Activated CD8-positive, alpha-beta memory T cell treated with anti-CD3 and anti-CD28 coated beads, Interleukin-2, amount 50 U/mL, for 24 hours (primary cell): ENCODE measurements at regions not wholly inside any gene's neighbourhood (a gene's known extent, or its start where the extent isn't known, plus 50 kb on each side); places are given as distances from the start of the nearest gene placed in this dataset.

ENCODE experiments used
- DNase-seq: peaks from one replicate; pipeline ENCODE4 v3.0.0-alpha.2; 2020; ENCODE audit errors: extremely low read depth

- no peak for DNase-seq
Measured at GRCh38 chr18:78896111-78896905, 83.3 kb upstream of the SALL3 start.

GRCh38 chr18:78898066-78898465, 81.6 kb upstream of the SALL3 start:
- no peak for DNase-seq

DNA sequence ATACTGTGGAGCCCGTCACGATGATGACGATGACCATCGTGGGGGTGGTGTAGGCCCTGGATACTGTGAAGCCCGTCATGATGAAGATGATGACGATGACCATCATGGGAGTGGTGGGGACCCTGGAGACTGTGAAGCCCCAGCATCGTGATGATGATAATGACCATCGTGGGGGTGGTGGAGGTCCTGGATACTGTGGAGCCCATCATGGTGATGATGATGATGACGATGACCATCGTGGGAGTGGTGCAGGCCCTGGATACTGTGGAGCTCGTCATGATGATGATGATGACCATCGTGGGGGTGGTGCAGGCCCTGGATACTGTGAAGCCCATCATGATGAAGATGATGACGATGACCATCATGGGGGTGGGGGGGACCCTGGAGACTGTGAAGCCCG, 81.0 kb upstream of the SALL3 start:
- DNase-seq, result no peak

DNA sequence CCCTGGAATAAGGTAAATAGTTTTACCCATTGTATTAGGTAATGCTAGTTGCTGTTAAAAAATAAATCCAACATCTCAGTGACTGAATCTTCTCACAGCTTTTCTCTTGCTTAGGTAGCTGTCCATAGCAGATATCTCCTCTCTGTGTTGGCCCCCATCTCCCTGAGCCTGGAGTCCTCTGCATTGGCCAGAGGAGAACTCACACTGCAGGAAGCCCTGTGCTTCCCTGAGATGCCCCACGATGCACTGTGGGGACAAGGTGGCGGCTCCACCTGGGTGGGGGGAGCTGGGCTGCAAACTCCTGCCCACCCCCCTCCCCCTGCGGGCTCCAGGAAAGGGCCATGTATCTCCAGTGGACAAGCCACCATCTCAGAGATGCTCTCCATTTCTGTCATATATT, 80.4 kb upstream of the SALL3 start:
- no peak for DNase-seq

GRCh38 chr18:78900938-78901909, 78.4 kb upstream of the SALL3 start:
- no peak for DNase-seq

- no peak for DNase-seq
Measured at GRCh38 chr18:78901923-78902794, 77.5 kb upstream of the SALL3 start.

GRCh38 chr18:78902795-78903435, 76.7 kb upstream of the SALL3 start:
- no peak for DNase-seq

- no peak for DNase-seq
Measured at GRCh38 chr18:78903436-78904178, 76.0 kb upstream of the SALL3 start.

DNA sequence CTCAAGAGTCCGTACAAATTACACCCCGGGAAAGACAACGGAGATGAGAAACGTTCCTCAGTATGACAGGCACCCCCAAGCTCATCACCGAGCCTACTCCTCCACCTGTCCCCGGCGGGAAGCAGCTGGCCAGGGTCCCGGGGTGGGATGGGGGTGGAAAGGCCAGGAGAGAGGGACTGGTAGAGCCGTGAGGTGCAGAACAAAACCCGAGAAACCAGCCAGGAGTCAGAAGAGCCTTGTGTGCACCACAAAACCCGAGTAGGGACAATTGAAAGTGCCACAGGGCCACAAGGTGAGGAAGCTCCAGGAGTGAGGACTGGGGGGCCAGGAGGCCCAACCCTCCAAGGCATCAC, 75.5 kb upstream of the SALL3 start:
- DNase-seq, result no peak

- no peak for DNase-seq
Measured at GRCh38 chr18:78905334-78905733, 74.3 kb upstream of the SALL3 start.

GRCh38 chr18:78906066-78906465, 73.6 kb upstream of the SALL3 start:
- DNase-seq, result no peak

GRCh38 chr18:78908462-78909260, 71.0 kb upstream of the SALL3 start:
- no peak for DNase-seq

GRCh38 chr18:78911751-78912283, 67.8 kb upstream of the SALL3 start:
- no peak for DNase-seq

DNA sequence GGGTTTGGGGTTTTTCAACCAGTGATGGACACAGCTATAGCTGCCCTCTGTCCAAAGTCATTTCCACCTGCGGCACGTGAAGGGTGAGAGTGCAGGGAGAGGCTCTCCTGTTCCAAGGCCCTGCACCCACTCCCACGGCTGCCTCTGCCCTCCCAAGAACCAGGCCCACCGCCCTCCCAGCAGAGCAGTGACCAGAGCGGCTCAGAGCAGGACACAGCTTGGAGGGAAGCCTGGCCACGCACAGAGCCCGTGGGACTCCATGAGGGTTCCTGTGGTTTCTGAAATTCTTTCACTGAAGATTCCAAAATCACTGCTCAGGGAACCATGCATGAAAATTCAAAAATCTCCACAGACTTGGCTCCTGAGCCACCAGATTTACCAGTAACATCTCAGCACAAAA, 67.3 kb upstream of the SALL3 start:
- DNase-seq, result no peak

GRCh38 chr18:78912844-78913243, 66.8 kb upstream of the SALL3 start:
- no peak for DNase-seq

GRCh38 chr18:78913395-78913794, 66.2 kb upstream of the SALL3 start:
- DNase-seq, result no peak

GRCh38 chr18:78913830-78914231, 65.8 kb upstream of the SALL3 start:
- no peak for DNase-seq

DNA sequence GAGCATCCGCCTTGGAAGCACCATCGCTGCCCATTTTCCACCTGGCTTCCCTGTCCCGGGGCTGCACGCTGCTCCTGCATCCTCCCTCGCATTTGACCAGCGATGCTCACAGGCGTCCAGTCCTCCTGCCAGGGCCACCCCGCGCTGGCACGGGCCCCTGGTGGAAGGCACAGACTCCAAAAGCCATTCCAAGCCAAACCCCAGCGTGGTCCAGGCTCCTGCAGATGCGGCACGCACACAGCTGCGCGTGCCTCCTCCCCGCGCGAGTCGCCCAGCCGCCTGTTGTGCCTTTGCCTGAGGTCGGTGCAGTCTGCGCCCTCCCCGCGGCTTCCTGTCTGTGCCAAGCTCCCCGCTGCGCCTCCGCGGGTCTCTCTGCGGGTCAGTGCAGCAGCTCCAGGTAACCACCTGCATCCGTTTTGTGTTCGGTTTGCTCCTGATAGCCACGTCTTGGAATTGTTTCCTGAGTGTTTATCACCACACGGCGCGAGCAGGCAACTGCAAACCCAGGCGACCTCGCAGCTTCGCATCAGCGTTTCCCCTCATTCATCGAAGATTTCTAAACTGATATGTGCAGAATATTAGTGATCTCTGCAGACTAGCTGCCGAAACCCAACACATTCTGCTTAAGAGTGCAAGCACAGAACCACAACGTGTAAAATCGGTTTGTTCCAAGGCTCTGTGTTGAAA, 65.2 kb upstream of the SALL3 start:
- no peak for DNase-seq

DNA sequence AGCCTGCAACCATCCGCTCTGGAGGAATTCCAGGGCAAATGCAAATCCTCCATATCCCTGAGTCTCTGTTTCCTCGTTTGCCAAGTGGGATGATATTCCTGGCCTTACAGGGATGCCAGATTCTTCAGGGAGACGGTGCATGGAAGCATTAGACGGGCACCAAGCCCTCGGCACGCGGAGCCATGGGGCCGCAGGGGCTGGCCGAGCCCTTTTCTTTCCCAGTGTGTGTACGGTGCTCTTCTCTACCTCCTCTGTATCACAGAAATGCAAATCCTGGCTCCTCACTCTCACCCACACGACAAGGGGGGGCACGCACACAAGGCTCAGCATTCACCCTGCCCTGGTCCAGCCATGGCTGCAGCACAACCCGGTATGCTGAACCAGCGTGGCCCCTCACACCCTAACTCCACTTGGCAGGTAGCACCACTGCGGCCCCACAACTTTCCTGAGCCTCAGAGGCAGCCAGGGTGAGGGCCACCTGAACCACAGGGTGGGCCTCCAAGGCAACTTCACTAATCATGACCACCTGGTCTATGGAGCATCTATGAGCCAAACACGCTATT, 64.1 kb upstream of the SALL3 start:
- DNase-seq, result no peak
